GM12875 (cell line): ENCODE measurements at regions not wholly inside any gene's neighbourhood (a gene's known extent, or its start where the extent isn't known, plus 50 kb on each side); places are given as distances from the start of the nearest gene placed in this dataset.
A peak's percentile ranks its signal among the peaks of the same experiment; 100 is the strongest.

Experiments used
- H3K4me3 ChIP-seq: one replicate; pipeline ENCODE4 v1.5.1; 2011; ENCODE audit warnings: low read depth, low read length, control low read depth
- CTCF ChIP-seq: IDR thresholded peaks from 2 replicates; pipeline ENCODE4 v1.5.1; 2011; ENCODE audit warnings: low read depth, mild to moderate bottlenecking, control low read depth, inconsistent platforms, low read length, moderate library complexity, borderline replicate concordance; ENCODE audit not compliant: insufficient read depth

GRCh38 chr5:87051502-87052113, 216.1 kb upstream of the RASA1 start:
- no peak for TF ChIP-seq CTCF
- no peak overlapping the region for H3K4me3 ChIP-seq

GRCh38 chr5:87053146-87053545, 214.5 kb upstream of the RASA1 start:
- no peak for TF ChIP-seq CTCF
- no peak overlapping the region for H3K4me3 ChIP-seq

DNA sequence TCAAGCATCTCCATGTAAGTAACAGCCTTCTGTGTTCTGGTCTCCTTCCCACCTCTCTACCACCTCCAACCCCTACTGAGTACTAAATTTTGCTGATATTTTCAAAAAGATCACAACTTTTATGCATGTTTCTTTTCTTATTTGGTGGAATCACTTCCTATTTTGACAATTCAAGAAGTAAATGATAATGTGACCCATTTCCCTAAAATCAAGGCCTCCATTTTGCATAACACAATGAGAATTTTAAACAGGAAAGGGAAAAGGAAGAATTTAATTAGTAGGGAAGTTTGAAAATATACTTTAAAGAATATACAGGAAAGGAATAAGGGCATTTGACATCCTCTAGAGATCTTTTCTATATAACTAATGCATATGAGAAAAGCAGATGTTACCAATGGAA, 212.9 kb upstream of the RASA1 start:
- no peak overlapping the region for H3K4me3 ChIP-seq
- TF ChIP-seq CTCF: no peak

DNA sequence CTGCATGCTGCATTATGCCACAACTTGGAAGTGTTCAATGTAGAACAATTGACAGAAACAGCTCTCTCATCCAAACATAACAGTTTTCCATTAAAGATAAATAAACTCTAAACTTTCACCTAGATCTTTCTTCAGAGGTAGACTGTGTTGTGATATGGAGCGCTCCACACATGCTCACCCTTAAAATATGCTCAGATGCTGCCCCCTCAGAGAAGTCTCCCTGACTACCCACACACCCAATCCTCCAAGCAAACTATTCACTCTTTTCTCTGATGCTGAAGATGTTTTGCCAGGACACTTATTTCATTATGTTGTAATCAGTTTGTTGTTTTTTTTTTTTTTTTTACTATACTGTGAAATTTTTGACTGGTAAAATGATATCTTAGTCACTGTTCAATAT, 206.6 kb upstream of the RASA1 start:
- no peak for TF ChIP-seq CTCF
- H3K4me3 ChIP-seq: no peak overlapping the region

GRCh38 chr5:87069311-87069710, 198.4 kb upstream of the RASA1 start:
- no peak for TF ChIP-seq CTCF
- no peak overlapping the region for H3K4me3 ChIP-seq

DNA sequence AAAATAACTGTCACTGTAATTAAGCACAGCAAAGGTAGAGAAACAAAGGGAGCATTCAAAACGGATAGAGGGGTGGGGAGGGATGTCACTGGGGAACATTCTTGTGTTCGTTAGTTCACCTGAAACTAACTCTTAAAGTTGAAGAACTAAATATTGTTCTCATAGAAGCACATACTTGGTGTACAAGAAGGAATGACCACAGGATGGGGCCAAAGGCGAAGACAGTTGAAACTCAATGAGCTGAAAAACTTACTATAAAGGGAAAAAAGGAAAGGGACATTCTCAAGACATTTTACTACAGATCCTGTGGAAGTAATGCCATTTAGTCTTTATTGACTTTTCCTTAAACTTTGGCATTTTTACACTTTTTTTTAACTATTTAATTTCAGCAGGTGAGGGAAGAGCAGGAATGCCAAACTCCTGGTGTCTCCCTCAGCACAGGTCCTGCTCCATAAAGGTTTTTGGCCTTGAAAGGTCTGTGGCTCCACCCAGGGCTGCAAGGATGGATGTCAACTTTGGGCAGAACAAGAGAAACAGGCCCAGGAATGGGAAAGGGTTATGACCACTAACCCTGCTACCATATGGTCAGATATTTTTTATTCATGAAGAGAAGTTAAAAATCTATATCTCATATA, 197.6 kb upstream of the RASA1 start:
- H3K4me3 ChIP-seq: no peak overlapping the region
- peak; percentile 30; the same call in 1 of the 2 replicates for TF ChIP-seq CTCF

GRCh38 chr5:87074072-87074471, 193.6 kb upstream of the RASA1 start:
- no peak for TF ChIP-seq CTCF
- no peak overlapping the region for H3K4me3 ChIP-seq
